ENCODE measurements at regions not wholly inside any gene's neighbourhood (a gene's known extent, or its start where the extent isn't known, plus 50 kb on each side); places are given as distances from the start of the nearest gene placed in this dataset.
"Not testable (repeated sequence)": the region's sequence is repeated elsewhere in the genome, so short reads cannot be mapped to it uniquely, and the experiment has no call there.

DNA sequence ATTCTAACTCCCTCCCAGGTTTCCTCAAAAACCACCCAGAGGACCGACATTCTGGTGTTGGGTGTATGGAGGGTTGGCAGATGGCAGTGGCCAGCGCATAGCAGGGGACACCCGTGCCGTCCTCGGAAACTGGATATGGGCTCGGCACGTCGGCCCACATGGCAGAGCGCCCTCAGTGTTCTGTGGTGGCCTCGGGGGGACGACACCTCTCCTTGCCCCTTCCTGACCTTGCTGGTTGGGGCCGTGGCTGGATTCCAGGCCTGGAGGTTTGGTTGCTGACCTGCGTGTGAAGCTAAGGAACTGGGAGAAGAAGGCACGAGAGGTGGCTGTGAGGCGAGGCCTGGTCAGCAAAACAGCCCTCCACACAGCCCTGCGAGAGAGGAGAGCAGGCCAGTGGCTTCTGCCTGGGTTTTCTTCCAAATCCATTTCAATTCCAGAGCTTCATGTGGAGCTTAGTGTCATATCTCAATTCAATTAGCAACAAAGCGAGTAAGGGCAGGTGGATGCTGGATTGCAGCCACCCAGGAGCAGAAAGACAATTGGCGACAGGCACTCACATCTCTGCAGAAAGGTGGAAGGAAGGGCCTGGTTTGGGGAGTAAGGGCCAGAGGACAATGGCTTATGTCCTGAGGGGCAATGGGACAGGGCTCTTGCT, 478.4 kb downstream of the BRD1 start:
- DNase-seq (ENCODE audit: low read depth) = no peak

DNA sequence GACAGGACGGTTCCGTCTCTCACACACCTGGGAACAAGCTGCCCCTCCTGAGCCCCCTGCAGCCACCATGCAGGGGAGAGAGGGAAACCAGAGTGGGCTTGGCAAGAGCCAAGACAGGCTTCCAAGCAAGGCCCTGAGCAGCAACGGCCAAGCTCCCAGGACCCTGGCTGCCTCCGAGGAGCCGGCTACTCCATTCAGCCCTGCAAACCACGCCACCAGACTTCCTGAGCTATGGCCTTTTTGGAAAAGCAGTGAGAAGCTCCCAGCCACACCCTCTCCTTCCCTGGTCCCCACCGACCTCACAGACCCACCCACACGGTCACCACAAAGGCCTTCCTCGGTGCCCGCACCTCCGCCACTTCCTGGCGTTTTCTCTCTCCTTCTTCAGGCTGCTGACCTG, 479.0 kb downstream of the BRD1 start:
- no peak for DNase-seq (ENCODE audit: low read depth)

DNA sequence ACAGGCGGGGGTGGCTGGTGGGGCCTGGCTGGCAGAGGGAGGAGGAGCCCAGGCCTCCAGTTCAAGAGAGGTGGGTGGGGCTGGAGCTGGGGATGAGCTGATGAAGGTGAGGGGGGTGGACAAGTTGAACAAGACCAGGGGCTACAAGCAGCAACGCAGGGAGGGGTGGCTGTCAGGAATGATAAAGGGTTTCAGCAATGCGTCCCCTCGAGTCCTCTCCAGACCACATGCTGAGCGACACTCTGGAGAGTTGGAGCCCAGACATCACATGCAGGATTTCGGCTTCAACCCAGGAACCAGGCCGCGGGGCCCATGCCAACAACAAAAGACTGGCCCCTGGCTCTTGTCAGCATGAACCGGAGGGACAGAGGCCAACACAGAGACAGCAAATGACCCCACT, 480.3 kb downstream of the BRD1 start:
- no peak for DNase-seq (ENCODE audit: low read depth)

GRCh38 chr22:49345896-49346295, 481.8 kb downstream of the BRD1 start:
- DNase-seq (ENCODE audit: low read depth) = no peak

DNA sequence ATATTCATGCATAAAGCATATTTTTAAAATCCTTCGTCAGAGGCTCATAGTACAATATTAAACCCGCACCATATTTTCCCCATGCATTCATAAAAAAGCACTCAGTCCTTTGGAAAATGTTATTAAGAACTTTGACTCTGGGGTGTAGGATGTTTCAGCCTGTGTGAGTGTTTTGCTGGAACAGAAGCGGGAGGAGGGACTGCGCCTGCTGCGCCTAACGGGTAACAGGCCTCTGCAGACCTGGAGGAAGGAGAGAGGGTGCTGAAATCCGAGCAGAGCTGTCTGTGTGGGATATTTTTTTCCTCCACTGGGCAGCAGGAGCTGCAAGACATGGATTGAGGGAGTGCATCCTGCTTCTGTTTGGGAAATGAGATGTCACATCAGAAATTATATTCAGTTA, 483.0 kb downstream of the BRD1 start:
- DNase-seq (ENCODE audit: low read depth) = no peak

DNA sequence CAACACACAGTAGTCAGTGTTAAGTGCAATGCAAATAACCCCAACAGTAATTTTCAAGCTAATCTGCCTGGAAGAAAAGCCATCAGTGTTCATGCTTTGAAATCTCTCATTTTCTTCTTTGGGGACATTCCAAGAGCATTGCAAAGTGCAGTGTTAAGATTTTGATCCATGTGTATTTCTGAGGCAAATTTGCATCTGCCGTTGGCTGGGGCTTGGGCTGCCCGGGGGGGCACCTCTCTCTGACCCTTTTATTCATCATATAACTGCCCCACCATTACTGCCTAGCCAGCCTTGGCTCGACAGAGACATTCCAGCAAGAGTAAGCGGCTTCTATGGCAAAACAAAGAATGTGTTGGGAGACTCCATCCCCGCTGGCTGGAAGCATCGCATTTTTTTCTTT, 483.5 kb downstream of the BRD1 start:
- no peak for DNase-seq (ENCODE audit: low read depth)

DNA sequence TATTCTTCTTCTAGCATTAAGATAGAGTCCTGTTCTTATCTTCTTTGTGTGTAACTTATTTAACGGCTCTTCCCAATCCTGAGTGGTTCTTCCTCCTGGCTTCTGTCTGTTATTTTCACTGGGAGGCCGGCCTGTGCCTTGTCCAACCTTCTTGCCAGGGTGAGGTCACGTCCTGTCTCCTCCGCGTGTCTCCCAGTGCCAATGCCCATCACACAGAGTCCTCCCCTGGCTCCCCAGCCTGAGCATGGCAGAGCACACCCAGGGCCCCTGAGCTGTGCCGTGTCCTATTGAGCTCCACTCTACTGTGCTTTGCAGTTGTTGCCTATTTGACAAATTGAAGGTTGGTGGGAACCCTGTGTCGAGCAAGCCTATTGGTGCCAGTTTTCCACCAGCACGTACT, 487.3 kb downstream of the BRD1 start:
- DNase-seq (ENCODE audit: low read depth) = no peak

- not testable (repeated sequence) for DNase-seq (ENCODE audit: low read depth)
Measured at GRCh38 chr22:49336483-49336882, 491.2 kb downstream of the BRD1 start.

DNA sequence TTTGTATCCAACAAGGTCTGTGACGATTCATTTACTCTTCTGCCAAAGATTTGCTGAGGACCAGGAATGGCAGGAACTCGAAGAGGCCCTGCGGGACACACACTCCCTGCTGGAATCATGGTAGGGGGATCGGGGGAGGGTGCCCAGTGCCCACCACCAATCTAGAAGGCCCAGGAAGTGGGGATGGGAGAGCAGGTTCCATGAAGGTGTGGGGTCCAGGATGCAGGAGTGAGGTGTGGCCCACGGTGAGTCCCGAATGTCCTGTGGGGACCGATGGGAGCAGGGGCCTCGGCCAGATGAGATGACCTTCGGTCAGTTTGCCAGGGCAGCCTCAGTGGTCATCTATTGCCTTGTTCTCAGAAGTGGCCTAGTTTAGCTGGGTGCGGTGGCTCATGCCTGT, 492.7 kb downstream of the BRD1 start:
- DNase-seq (ENCODE audit: low read depth) = no peak

DNA sequence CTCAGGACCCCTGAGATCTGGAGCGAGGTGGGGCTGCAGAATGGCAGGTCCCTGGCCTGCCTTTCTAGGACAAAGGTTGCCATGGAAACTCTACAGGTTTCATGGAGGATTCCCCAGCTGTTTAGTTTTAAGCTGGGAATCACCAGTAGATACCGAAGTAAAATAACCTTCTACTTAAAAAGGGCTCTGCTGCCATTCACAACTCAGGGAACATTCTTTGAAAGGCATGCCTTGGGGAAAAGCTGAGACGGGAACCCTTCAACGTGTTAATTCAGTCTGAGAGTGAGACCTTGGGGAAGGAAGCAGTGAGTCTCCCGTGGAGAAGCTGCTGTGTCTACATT, 493.3 kb downstream of the BRD1 start:
- DNase-seq (ENCODE audit: low read depth) = no peak

DNA sequence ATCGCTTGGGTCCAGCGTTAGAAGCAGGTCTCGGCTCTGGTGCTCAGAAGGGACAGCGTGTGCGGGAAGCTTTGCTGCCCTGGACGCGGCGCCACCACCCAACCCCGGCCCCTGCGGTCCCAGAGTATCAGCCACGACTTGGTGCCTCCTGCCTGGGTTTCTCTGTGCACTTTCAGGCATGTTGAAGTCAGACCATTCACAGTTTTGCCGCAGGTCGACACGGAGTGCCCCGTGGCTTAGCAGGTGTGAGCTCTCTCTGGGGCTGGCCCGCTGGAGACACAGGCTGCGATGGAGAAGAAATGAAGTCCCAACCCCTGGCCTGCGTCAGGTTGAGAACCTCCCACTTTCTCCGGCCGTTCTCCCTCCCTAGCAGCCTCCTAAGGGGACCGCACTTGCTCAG, 494.5 kb downstream of the BRD1 start:
- DNase-seq (ENCODE audit: low read depth) = no peak

DNA sequence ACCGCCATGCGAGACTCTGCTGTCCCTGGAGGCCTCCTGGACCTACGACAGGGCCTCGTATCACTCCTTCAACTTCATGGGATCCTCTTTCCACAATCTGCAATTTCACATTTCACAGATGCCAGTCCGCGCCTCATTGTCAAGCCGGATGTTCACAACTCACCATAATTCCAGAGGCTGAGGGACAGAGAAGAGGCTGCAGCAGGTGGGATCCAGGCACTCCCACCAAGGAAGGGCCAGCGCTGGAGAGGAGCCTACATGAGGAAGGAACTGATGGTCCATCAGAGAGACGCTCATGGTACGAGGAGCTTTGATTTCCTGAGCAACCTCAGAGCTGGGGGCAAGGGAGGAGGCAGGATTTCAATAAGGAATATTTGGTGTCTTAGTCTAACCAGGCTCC, 495.0 kb downstream of the BRD1 start:
- DNase-seq (ENCODE audit: low read depth) = no peak

GRCh38 chr22:49331878-49332277, 495.8 kb downstream of the BRD1 start:
- DNase-seq (ENCODE audit: low read depth) = no peak

DNA sequence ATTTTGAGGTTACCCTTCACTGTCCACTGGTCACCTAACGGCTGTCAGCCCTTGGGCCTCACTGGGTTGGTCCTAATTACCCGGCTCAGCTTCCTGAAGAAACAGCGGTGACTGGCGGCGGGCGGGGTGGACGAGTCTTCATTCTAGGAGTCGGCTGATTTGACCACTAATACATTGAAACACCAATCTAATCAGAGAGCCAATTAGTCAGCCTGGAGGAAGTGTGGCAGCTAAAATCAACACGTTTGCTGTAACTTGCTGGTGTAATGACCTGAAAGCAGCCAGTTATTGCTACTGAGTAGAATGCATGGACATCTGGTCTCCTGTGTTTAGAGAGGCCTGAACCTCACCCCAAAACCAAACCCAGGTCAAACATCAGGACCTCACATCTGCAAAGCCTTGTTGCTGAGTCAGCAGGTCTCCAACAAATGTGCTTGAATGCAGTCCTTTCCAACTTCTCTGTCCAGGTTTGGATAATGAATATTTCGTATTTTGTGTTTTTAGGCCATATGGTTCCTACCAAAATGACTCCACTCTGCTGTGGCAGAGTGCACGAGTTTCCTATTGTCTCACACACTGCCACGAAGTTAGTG, 496.4 kb downstream of the BRD1 start:
- no peak for DNase-seq (ENCODE audit: low read depth)

DNA sequence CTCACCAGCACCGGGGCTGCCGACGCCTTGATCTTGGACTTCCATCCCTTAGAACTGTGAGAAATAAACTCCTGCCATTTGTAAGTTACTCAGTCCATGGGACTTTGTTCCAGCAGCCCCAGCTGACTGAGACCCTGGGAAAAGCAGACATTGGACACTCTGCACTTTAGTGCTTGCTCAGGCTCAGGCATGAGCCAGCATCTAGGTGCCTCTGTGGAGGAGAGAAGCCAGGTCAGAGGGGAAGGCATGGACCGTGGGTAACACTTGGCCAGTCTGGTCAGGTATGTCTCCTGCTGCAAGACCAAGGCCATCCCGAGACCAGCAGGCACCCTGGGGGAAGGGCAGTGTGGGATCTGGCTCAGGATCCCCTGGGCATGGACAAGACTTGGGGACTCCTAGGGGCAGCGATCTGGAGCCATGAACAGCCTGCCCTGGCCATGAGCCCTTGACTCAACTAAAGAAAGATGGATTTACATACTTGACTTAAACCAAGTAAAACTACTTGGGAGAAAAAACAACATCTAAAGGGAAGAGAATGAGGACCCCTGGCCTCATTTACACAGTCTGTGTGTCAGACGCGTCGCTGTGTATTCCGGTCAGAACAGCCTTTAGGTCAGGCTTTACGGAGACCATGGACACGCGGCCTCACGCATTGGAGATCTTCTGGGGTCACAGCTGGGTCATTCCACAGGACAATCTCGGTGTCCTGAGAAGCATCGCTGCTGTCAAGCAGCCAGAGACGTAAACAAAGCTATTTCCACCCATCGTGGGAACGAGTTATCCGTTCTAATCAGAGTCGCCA, 497.1 kb downstream of the BRD1 start:
- no peak for DNase-seq (ENCODE audit: low read depth)

GRCh38 chr22:49329636-49330035, 498.0 kb downstream of the BRD1 start:
- DNase-seq (ENCODE audit: low read depth) = no peak

- no peak for DNase-seq (ENCODE audit: low read depth)
Measured at GRCh38 chr22:49328630-49329405, 498.9 kb downstream of the BRD1 start.

GRCh38 chr22:49328118-49328475, 499.6 kb downstream of the BRD1 start:
- no peak for DNase-seq (ENCODE audit: low read depth)

DNA sequence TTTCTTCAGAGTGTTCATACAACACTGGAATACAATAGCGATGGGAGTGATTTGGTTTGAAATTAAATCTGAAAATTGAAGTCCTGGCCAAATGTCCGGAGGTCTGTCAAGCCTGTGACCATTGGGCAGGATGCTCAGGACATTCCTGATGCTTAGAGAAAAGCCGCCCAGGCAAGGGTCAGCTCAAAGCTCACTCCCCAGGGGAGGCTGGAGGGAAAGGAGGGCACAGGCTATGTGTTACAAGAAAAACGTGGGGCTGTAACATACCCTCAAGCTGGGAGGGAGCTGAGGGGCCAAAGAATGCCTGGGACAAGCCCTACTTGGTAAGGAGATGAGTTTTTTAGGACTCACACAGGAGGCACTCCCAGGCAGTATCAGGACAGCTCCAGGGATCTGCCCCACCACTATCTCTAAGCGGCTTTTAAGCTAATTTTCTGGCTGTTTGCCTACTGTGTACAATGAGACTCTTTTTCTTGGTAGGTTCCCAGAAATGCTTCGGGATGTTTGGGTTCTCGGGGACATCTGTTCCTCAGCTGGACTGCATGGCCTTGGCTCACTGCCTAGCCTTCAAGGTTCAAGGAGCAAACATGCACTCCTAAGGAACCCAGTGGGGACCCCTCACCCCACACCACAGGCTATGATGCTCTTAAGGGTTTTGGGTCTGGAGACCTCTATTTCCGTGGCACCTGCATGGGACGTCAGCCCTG, 500.1 kb downstream of the BRD1 start:
- no peak for DNase-seq (ENCODE audit: low read depth)

DNA sequence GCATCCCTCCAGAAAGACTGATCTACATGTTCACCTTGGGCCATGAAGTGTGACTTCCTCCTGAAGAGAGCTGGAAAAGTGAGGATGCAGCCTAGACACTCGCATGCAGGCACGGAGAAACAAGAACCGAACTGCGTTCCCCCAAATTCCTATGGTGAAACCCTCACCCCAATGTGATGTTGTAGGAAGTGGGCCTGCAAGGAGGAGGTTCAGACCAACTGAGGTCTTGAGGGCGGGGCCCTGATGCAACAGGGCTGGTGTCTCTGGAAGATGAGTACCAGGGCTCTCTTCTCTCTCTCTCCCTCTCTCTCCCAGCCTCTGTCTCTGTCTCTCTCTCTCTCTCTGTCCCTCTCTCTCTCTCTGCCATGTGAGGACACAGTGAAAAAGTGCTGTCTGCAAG, 501.1 kb downstream of the BRD1 start:
- DNase-seq (ENCODE audit: low read depth) = no peak

GRCh38 chr22:49325531-49326395, 501.9 kb downstream of the BRD1 start:
- no peak for DNase-seq (ENCODE audit: low read depth)
